GM06990 (cell line): ENCODE measurements at regions not wholly inside any gene's neighbourhood (a gene's known extent, or its start where the extent isn't known, plus 50 kb on each side); places are given as distances from the start of the nearest gene placed in this dataset.

Experiments used
- DNase-seq: peaks from one replicate; pipeline ENCODE4 v3.0.0-alpha.2; 2011; ENCODE audit not compliant: insufficient read length; ENCODE audit errors: extremely low read depth
- H3K27me3 ChIP-seq: replicated peaks from 2 replicates; pipeline ENCODE4 v1.6.0; 2011; ENCODE audit warnings: low read length; ENCODE audit not compliant: control insufficient read depth, insufficient read depth
- H3K36me3 ChIP-seq: 2 replicates; pipeline ENCODE4 v1.5.1; 2011; ENCODE audit warnings: low read length; ENCODE audit not compliant: control insufficient read depth, insufficient read depth
- H3K4me3 ChIP-seq: replicated peaks from 2 replicates; pipeline ENCODE4 v1.5.1; 2011; ENCODE audit warnings: low read depth, mild to moderate bottlenecking, control low read depth, low read length
- CTCF ChIP-seq: IDR thresholded peaks from 2 replicates; pipeline ENCODE4 v1.5.1; 2011; ENCODE audit warnings: low read length, control low read depth, mild to moderate bottlenecking, inconsistent platforms; ENCODE audit not compliant: insufficient read depth, poor library complexity, severe bottlenecking

GRCh38 chr5:109258755-109259154 is 151.0 kb downstream of the PJA2 start:
- DNase-seq: no peak
- Histone ChIP-seq H3K36me3 (no peaks in the 10 kb centered on the region), H3K27me3 (no peaks in the 10 kb centered on the region), H3K4me3 (no peak overlapping the region)
- no peak for TF ChIP-seq CTCF

- no peaks in the 10 kb centered on the region for H3K27me3 ChIP-seq
- H3K36me3 ChIP-seq: no peaks in the 10 kb centered on the region
- H3K4me3 ChIP-seq: no peak overlapping the region
- no peak for DNase-seq
- TF ChIP-seq CTCF: no peak
These were observed 153.3 kb downstream of the PJA2 start for GRCh38 chr5:109256486-109256885.

- Histone ChIP-seq H3K4me3 (no peak overlapping the region), H3K36me3 (no peaks in the 10 kb centered on the region), H3K27me3 (no peaks in the 10 kb centered on the region)
- no peak for TF ChIP-seq CTCF
- DNase-seq: no peak
These were observed 155.3 kb downstream of the PJA2 start for GRCh38 chr5:109254511-109254910.

- H3K4me3 ChIP-seq: no peak overlapping the region
- TF ChIP-seq CTCF: no peak
- H3K36me3 ChIP-seq: no peaks in the 10 kb centered on the region
These were observed 156.5 kb downstream of the PJA2 start for GRCh38 chr5:109253262-109253661.

GRCh38 chr5:109252731-109253130 is 157.0 kb downstream of the PJA2 start:
- no peak for DNase-seq
- Histone ChIP-seq H3K36me3 (no peaks in the 10 kb centered on the region), H3K27me3 (no peaks in the 10 kb centered on the region), H3K4me3 (no peak overlapping the region)
- TF ChIP-seq CTCF: no peak

More at GRCh38 chr5:109253262-109253661, 156.5 kb downstream of the PJA2 start:
- no peak for DNase-seq
- no peaks in the 10 kb centered on the region for H3K27me3 ChIP-seq
